ENCODE measurements at regions not wholly inside any gene's neighbourhood (a gene's known extent, or its start where the extent isn't known, plus 50 kb on each side); places are given as distances from the start of the nearest gene placed in this dataset.

GRCh38 chr13:84044805-84045204 lies 162.5 kb upstream of the SLITRK1 start:
- DNase-seq (ENCODE audit: low spot score) = no peak
- no peak for TF ChIP-seq CTCF (IDR thresholded peaks at IDR 0.05)
- ATAC-seq (ENCODE audit: low FRiP score) = no peak

- DNase-seq (ENCODE audit: low spot score) = no peak
- ATAC-seq (ENCODE audit: low FRiP score) = no peak
- no peak for TF ChIP-seq CTCF (IDR thresholded peaks at IDR 0.05)
Observed at GRCh38 chr13:84038001-84038400, 155.7 kb upstream of the SLITRK1 start.

- ATAC-seq (ENCODE audit: low FRiP score) = no peak
- no peak for DNase-seq (ENCODE audit: low spot score)
Observed at GRCh38 chr13:84032116-84032515, 149.8 kb upstream of the SLITRK1 start.

GRCh38 chr13:84031120-84031519 lies 148.8 kb upstream of the SLITRK1 start:
- no peak for DNase-seq (ENCODE audit: low spot score)
- no peak for TF ChIP-seq CTCF (IDR thresholded peaks at IDR 0.05)
- no peak for ATAC-seq (ENCODE audit: low FRiP score)

More at GRCh38 chr13:84032116-84032515, 149.8 kb upstream of the SLITRK1 start:
- no peak for TF ChIP-seq CTCF (IDR thresholded peaks at IDR 0.05)

GRCh38 chr13:84029396-84029795 lies 147.1 kb upstream of the SLITRK1 start:
- DNase-seq (ENCODE audit: low spot score) = no peak
- ATAC-seq (ENCODE audit: low FRiP score) = no peak
- no peak for TF ChIP-seq CTCF (IDR thresholded peaks at IDR 0.05)

GRCh38 chr13:84025824-84026223 lies 143.6 kb upstream of the SLITRK1 start:
- DNase-seq (ENCODE audit: low spot score) = no peak
- no peak for ATAC-seq (ENCODE audit: low FRiP score)
- TF ChIP-seq CTCF (IDR thresholded peaks at IDR 0.05) = no peak

- ATAC-seq (ENCODE audit: low FRiP score) = no peak
- no peak for TF ChIP-seq CTCF (IDR thresholded peaks at IDR 0.05)
Observed at GRCh38 chr13:83996415-83996814, 114.1 kb upstream of the SLITRK1 start.

More at GRCh38 chr13:83996415-83996814, 114.1 kb upstream of the SLITRK1 start:
- no peak for DNase-seq (ENCODE audit: low spot score)

All from omental fat pad (tissue), 3 donors.